HK-2 (cell line): ENCODE measurements at regions not wholly inside any gene's neighbourhood (a gene's known extent, or its start where the extent isn't known, plus 50 kb on each side); places are given as distances from the start of the nearest gene placed in this dataset.

Experiments used
- DNase-seq: peaks from one replicate; pipeline ENCODE4 v3.0.0-alpha.2; 2018; ENCODE audit not compliant: unreplicated experiment

DNA sequence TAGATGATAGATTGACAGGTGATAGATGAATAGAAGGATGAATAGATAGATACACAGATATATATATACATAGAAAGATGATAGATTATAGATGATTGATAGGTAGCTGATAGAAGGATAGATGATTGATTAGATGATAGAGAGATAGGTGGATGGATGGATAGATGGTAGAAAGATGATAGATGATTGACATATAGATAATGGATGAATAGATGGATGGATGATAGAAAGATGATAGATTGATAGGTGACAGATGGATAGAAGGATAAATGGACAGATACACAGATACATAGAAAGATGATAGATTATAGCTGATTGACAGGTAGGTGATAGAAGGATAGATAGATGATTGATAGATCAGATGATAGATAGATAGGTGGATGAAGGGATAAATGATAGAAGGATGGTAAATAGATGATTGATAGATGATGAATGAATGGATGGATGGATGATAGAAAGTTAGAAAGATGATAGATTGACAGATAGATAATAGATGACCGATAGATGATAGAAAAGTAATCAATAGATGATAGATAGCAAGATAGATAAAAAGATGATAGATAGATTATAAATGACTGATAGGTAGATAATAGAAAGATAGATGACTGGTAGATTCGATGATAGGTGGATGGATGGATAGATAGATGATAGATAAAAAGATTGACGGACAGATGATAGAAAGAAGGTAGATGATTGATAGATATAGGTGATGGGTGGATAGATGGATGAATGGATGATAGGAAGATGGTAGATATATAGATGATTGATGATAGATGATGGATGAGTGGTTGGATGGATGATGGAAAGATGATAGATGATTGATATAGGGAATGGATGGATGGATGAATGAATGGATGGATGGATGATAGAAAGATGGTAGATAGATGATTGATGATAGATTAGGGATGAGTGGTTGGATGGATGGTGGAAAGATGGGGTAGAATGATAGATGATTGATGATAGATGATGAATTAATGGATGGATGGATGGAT lies 80.4 kb downstream of the MICALL2 start:
- DNase-seq: no peak

DNA sequence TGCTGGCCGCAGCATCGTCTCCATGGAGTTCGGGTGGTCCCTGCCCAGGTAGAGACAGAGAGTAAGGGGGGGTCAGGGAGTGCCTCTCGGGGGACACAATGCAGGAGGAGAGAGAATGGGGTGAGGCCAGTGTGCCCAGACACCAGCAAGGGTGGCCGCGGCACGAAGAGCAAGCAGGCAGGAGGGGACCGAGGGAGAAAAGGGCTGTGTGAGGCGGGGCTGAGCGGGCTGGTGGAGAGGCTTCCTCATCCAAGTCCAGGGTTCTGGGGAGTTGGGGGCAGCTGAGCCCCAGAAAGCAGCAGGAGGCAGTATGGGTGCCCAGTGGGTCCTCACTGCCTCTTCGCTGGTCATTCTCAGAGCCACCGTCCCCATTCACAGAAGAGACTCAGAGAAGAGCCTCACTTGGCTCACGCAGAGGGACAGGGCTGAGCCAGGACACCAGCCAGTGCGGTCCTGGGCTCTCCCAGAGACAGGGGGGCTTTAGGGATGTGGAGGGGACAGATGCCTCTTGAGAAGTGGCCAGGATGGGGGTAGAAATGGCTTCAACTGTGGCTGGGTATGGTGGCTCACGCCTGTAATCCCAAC lies 78.9 kb downstream of the MICALL2 start:
- DNase-seq: no peak

DNA sequence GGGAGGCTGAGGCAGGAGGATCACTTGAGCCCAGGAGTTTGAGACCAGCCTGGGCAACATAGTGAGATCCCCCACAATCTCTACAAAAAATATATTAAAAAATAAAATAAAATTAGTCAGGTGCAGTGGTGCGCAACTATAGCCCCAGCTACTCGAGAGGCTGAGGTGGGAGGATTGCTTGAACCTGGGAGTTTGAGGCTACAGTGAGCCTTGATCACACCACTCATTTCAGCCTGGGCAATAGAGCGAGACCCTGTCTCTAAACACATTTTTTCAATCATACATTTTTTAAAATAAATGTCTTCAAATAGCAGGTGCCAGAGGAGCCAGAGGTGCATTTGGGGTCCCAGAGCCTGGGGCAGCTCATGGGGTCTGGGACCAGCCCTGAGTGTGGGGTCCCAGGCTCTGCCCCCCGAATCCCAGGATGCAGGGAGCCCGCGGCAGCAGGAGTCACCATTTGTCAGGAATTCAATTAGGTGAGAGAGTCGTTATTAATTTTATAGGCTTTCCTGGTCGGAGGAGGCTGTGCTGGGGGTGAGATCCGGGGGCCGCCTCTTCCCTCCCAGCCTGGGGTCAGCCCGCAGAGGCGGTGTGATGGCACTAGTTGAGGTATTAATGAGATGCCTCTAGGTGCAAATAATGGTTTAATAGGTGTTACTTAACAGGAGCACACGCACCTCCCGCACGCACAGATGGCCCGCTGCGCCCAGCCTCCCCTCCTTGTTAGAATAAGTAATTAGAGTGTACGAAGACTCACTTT lies 78.3 kb downstream of the MICALL2 start:
- no peak for DNase-seq

DNA sequence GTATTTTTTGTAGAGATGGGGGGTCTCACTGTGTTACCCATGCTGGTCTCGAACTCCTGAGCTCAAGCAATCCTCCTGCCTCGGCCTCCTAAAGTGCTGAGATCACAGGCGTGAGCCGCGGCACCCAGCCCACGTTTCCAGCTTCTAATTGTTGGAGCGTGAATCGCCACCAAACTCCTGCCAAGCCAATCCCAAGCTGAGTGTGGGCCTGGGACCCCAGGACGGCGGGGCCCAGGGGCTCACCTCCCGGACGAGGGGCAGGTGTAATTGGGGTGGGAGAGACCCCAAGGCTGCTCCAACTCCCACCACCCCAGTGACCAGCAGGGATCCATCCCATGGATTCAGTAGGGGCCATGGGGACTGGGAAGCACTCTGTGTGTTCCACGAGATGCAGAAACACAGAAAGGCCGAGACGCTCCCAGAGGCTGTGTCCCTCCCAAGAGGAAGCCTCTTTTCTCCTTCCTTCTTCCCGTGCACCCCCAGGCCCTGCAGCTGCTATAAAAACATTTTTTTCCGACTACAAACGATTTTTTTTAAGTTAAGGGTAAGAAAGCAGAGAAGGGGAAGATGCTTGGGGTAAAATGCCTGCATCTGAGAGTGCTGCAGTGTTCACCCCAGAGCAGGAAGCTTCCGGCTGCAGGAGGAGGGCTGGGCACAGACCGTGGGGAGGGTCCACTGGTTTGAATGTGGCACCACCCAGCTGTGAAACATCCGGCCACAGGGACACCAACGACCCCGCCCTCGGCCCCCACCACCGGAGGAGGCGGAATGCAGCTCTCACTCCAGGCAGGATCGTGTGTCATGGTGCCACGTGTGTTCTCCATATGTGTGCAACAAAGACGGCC lies 76.5 kb downstream of the MICALL2 start:
- DNase-seq: no peak

DNA sequence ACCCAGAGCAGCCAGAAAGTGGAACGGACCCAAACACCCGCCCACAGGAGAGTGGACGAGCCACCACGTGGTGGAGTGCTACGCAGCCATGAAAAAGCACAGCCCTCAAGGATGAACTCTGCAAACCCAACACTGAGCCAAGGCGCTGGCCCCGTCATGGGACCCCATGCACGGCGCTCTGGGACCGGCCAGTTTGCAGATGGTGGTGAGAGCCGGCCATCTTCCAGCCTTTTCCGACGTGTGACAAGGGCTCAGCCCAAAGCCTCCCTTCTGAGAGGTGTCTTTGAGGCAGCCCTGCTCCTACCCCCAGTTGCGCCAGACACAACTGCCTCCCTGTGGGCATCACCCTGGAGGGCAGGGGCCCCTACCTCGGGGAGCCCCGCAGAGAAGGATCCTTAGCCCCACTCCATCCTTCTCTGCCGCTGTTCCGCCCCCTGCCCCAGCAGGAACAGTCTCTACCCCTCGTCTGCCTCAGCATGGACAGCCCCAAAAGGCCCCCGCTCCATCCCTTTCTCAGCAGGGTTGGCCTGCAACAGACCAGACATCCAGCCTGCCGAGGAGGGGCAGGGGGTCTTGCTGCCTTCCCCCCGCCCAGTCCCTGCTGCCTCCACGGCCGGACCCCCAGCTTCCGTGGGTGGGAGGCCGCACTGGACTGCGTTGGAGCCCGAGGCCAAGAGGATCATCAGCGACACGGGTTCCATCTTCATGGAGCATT lies 75.7 kb downstream of the MICALL2 start:
- DNase-seq: no peak

DNA sequence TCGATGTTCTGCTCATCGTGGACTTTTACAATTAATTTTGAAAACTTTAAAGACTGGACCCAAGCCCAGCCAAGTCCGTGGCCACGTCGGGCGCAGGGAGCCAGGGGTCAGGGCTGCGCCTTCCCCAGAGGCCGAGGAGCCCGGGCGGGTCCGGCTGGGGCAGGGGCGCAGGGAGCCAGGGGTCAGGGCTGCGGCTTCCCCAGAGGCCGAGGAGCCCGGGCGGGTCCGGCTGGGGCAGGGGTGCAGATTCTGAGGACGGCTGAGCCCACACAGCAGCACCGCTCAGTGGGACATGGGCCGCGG lies 75.2 kb downstream of the MICALL2 start:
- DNase-seq: no peak
